SH-SY5Y (cell line): ENCODE measurements at regions not wholly inside any gene's neighbourhood (a gene's known extent, or its start where the extent isn't known, plus 50 kb on each side); places are given as distances from the start of the nearest gene placed in this dataset.

Experiments
- GATA2 ChIP-seq: IDR thresholded peaks from 2 replicates; pipeline ENCODE4 v1.6.1; 2011; ENCODE audit warnings: mild to moderate bottlenecking, low read depth, low read length
- GATA3 ChIP-seq: IDR thresholded peaks from 2 replicates; pipeline ENCODE4 v1.6.1; 2011; ENCODE audit warnings: low read depth, mild to moderate bottlenecking, low read length, moderate library complexity

DNA sequence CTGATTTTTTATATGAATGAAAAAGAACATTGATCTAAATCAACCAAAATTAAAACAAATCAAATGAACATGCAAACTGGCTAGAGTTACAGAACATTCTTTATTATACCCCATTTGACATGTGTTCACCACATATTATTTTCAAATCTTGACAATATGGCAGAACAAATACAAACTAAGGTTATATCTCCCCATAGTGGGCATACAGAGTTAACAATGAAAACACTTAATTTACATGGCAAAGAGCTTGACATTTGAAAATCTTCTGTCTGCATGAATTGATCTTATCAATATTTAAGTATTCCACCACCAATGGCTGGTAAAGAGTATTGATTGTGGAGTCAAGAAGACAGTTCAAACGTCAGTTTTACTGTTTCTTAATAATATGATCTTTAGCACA lies 197.9 kb upstream of the ANO3 start:
- TF ChIP-seq GATA3, result no peak
- TF ChIP-seq GATA2, result no peak

- no peak for TF ChIP-seq GATA3
- no peak for TF ChIP-seq GATA2
Observed at GRCh38 chr11:26134481-26135355, 197.2 kb upstream of the ANO3 start.

DNA sequence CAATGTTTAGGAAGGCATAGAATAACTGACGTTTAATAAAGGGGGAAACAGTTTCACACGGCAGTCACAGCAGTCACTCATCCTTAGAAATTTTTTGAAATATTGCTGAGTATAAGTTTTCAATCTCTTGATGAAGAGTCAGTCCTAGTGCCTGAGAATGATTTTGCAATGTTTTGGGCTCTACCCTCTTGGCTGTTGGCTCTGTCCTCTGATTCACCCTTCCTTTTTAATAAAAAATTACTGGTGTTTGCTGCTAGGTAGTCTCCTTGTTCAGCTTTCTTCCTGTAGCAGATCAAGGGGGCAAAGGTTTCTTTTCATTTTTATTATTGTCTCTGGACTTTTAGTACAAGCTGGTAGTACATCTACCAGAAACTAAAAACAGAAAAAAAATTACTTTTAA lies 194.3 kb upstream of the ANO3 start:
- TF ChIP-seq GATA2 (no peak), GATA3 (no peak)

GRCh38 chr11:26142891-26143290 lies 189.0 kb upstream of the ANO3 start:
- TF ChIP-seq GATA3 (no peak), GATA2 (no peak)

- TF ChIP-seq GATA2 (no peak), GATA3 (no peak)
Observed at GRCh38 chr11:26143566-26144290, 188.2 kb upstream of the ANO3 start.

GRCh38 chr11:26144291-26144690 lies 187.6 kb upstream of the ANO3 start:
- no peak for TF ChIP-seq GATA3
- TF ChIP-seq GATA2, result no peak

GRCh38 chr11:26144911-26145310 lies 187.0 kb upstream of the ANO3 start:
- TF ChIP-seq GATA3 (no peak), GATA2 (no peak)

GRCh38 chr11:26149585-26149984 lies 182.3 kb upstream of the ANO3 start:
- TF ChIP-seq GATA3 (no peak), GATA2 (no peak)

DNA sequence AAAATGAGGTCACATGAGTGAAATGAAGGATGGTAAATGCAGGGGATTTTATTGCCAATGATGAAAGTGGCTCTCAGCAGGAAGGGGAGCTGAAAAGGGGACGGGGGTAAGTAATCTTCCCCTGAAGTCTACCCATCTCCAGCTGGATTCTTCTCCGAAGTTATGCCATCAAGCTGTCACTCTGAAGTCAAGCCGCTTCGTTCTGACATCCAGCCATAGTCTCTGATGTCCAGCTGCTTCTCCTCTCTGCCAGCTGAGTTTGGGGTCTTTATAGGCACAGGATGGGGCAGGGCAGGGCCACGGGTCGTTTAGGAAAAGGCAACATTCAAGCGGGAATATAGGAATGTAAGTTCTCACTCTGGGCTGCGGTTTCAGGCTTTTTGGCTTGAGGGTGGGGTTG lies 181.9 kb upstream of the ANO3 start:
- TF ChIP-seq GATA3 (no peak), GATA2 (no peak)

GRCh38 chr11:26158251-26158650 lies 173.7 kb upstream of the ANO3 start:
- no peak for TF ChIP-seq GATA2
- no peak for TF ChIP-seq GATA3

GRCh38 chr11:26162291-26162690 lies 169.6 kb upstream of the ANO3 start:
- no peak for TF ChIP-seq GATA3
- no peak for TF ChIP-seq GATA2

DNA sequence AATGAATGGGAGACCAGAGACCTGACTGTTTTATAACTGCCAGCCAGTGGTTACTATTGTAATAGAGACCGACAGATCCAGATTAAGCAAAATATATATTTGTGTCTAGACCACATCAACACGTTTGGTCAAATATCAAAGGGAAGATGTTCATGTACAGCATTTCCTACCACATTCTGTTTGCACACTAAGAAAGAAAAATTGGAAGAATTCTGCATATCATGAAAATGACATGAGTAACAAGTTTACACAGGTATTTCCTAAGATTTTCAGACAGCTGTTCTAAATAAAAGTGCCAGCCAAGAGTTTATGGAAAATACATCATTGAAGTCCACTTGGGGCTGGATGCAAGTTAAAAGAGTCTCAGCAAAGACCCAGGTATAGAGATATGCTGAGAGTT lies 145.5 kb upstream of the ANO3 start:
- no peak for TF ChIP-seq GATA3
- no peak for TF ChIP-seq GATA2

- TF ChIP-seq GATA2, result no peak
- TF ChIP-seq GATA3, result no peak
Observed at GRCh38 chr11:26187639-26188038, 144.3 kb upstream of the ANO3 start.

DNA sequence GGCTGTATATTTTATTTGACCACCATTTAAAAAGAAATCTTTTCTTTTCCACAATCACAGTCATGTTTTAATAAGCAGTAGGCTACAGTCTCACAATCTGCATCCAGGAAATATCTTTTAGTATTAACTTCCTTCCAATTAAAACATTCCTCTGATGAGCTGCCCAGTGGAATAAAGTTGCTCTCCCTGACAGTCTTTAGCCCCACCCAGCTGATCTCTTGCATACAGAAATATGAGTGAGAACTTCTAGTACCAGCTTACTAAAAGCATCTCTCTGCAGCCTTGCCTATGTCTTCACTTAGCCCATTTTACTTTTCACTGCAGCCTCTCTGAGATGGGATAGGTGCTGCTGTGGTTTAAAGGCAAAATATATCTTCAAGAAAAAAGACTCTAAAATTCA lies 143.4 kb upstream of the ANO3 start:
- TF ChIP-seq GATA2 (no peak), GATA3 (no peak)

- no peak for TF ChIP-seq GATA2
- no peak for TF ChIP-seq GATA3
Observed at GRCh38 chr11:26191193-26191592, 140.7 kb upstream of the ANO3 start.
